HEK293T (cell line): ENCODE measurements at regions not wholly inside any gene's neighbourhood (a gene's known extent, or its start where the extent isn't known, plus 50 kb on each side); places are given as distances from the start of the nearest gene placed in this dataset.

Experiments
- BHLHE40 ChIP-seq: fragments of 450-650 bp; IDR thresholded peaks from 2 replicates; pipeline ENCODE4 v1.6.1; 2016; ENCODE audit warnings: mild to moderate bottlenecking, moderate library complexity, borderline replicate concordance
- ELF4 ChIP-seq: fragments of 450-650 bp; IDR thresholded peaks from 2 replicates; pipeline ENCODE4 v1.6.1; 2017; ENCODE audit warnings: antibody characterized with exemption
- HDGF ChIP-seq: fragments of 450-650 bp; IDR thresholded peaks from 2 replicates; pipeline ENCODE4 v1.6.1; 2017; ENCODE audit warnings: antibody characterized with exemption, borderline replicate concordance
- TF ChIP-seq, protein P1 (sequence below): fragments of 450-650 bp; IDR thresholded peaks from 2 replicates; pipeline ENCODE4 v1.6.1; 2016

DNA sequence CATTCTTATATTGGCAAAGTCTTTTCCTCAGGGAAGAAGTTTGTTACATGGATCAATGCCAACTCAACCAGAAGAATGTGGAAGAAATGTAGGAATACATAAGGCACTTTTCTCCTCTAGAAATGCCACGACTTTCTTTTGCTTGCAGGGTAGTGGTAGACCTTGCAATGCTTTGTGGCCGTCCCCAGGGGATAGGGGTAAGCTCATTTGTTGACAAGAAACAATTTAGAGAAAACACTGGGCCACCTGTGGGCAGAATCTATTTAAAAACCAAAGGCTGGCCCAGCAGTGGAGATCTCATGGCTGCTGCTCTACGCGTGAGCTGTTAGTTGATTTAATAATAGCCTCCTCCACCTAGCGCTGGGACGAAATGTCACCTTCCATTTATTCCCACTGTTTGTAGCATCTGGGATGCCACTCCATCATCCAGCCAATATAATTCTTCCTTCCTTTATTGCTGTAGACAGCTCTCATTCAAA lies 64.6 kb upstream of the PFN2 start:
- TF ChIP-seq, protein P1, sequence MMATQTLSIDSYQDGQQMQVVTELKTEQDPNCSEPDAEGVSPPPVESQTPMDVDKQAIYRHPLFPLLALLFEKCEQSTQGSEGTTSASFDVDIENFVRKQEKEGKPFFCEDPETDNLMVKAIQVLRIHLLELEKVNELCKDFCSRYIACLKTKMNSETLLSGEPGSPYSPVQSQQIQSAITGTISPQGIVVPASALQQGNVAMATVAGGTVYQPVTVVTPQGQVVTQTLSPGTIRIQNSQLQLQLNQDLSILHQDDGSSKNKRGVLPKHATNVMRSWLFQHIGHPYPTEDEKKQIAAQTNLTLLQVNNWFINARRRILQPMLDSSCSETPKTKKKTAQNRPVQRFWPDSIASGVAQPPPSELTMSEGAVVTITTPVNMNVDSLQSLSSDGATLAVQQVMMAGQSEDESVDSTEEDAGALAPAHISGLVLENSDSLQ: no peak
- no peak for TF ChIP-seq ELF4
- no peak for TF ChIP-seq HDGF
- TF ChIP-seq BHLHE40: no peak
